Astrocyte (in vitro differentiated cells and primary cell): ENCODE measurements at regions not wholly inside any gene's neighbourhood (a gene's known extent, or its start where the extent isn't known, plus 50 kb on each side); places are given as distances from the start of the nearest gene placed in this dataset.

Experiments
- CTCF ChIP-seq: IDR thresholded peaks from 2 replicates; pipeline ENCODE4 v1.5.1; 2011; ENCODE audit warnings: low read depth, mild to moderate bottlenecking, inconsistent platforms, low read length, moderate library complexity; ENCODE audit not compliant: insufficient read depth
- EZH2 ChIP-seq: IDR thresholded peaks from 2 replicates; pipeline ENCODE4 v1.6.1; 2012; ENCODE audit warnings: mild to moderate bottlenecking, low read length, inconsistent platforms; ENCODE audit not compliant: insufficient read depth

GRCh38 chr11:71333473-71333872, 81.1 kb upstream of the SHANK2 start:
- TF ChIP-seq CTCF (no peak), EZH2 (no peak)
